Coronary artery (tissue), 2 donors: ENCODE measurements at regions not wholly inside any gene's neighbourhood (a gene's known extent, or its start where the extent isn't known, plus 50 kb on each side); places are given as distances from the start of the nearest gene placed in this dataset.

ENCODE experiments used
- DNase-seq: peaks from one replicate; pipeline ENCODE4 v3.0.0-alpha.2; 2017; ENCODE audit warnings: low spot score
- H3K27ac ChIP-seq, 2 donors: fragments of 200-600 bp; sonication (generic); one replicate each; pipeline ENCODE4 v1.5.1; 2016 to 2019
- H3K4me3 ChIP-seq: fragments of 200-600 bp; sonication (generic); 2 replicates; pipeline ENCODE4 v1.5.1; 2016; ENCODE audit warnings: mild to moderate bottlenecking, moderate library complexity
- TF ChIP-seq, protein P1 (sequence below): fragments of 200-600 bp; sonication (generic); IDR thresholded peaks from one replicate; pipeline ENCODE4 v1.5.1; 2019; ENCODE audit warnings: antibody characterized with exemption

DNA sequence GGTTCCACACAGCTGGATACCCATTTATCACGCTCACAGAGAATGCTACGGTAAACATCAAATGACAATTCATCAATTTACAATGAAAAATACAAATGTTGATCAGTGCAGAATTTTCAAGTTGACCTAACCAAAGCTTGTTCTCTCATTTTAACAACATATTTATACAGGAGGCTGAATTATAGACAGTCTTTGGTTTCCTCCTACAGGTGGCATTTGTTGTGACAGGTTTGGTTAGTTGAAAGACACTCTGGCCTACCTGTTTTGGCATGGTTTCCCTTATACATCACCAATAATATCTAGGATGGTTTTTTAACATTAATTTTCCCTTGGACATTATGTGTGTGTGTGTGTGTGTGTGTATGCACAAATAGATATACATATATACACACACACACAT, 642.5 kb upstream of the MMS22L start:
- Histone ChIP-seq H3K27ac (no peak overlapping the region), H3K4me3 (no peak overlapping the region)
- TF ChIP-seq, protein P1, sequence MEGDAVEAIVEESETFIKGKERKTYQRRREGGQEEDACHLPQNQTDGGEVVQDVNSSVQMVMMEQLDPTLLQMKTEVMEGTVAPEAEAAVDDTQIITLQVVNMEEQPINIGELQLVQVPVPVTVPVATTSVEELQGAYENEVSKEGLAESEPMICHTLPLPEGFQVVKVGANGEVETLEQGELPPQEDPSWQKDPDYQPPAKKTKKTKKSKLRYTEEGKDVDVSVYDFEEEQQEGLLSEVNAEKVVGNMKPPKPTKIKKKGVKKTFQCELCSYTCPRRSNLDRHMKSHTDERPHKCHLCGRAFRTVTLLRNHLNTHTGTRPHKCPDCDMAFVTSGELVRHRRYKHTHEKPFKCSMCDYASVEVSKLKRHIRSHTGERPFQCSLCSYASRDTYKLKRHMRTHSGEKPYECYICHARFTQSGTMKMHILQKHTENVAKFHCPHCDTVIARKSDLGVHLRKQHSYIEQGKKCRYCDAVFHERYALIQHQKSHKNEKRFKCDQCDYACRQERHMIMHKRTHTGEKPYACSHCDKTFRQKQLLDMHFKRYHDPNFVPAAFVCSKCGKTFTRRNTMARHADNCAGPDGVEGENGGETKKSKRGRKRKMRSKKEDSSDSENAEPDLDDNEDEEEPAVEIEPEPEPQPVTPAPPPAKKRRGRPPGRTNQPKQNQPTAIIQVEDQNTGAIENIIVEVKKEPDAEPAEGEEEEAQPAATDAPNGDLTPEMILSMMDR = no peak
- no peak for DNase-seq

DNA sequence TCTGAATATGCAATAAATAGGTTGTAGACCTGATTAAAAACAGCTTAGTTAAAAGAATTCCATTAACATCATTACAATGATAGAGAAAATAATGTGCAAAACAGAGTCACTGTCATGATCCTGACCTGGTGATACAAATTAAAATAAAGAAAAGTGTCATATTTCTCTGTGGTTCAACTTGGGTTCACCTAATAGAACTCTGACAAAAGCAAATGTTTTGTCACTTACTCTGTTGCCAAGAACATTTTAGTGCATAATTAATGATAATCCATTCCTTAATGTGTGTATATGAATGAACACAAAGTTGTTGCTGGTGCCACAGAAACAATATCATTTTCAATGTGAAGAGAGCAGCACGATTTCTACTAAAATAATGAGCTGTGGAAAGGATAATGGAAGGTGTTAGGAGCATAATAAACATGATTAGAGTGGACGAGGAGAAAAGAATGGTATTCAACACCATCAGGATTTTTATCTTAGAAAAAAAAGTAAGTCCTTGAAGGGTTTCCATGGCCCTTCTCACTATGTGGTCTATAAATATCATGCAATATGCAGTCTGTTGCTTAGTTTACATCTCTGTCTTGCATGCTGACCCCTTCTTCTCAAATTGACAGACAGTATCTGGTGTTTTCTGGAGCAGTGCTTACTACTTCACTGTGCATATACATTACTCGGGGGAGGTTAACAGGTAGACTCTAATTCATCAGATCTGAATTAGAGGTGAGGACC, 656.6 kb upstream of the MMS22L start:
- TF ChIP-seq, protein P1 = no peak

GRCh38 chr6:97947841-97948240, 664.8 kb upstream of the MMS22L start:
- no peak overlapping the region for H3K4me3 ChIP-seq
- no peak overlapping the region for H3K27ac ChIP-seq
- TF ChIP-seq, protein P1 = no peak
- no peak for DNase-seq

More for the DNA sequence above, 656.6 kb upstream of the MMS22L start:
- Histone ChIP-seq H3K27ac (no peak overlapping the region), H3K4me3 (no peak overlapping the region)
- no peak for DNase-seq

DNA sequence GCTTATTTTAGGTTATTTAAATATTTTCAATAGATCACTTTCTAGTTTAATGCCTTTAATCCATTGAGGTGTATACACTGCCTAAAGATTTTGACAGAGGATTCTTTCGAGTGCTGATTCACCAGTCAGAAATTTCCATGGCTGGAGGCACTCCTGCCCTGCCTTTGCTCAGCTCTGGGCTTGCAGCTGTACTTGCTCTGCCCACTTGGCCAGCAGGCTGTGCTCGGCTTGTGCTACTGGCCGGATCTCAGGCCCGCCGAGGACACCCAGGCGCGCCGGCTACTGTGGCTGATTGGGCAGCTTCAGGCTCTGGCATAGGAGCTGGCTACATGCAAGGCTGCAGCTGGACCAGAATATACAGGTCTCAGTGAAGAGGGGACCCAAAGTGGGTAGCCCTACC, 675.1 kb upstream of the MMS22L start:
- no peak for DNase-seq
- TF ChIP-seq, protein P1 = no peak
- no peak overlapping the region for H3K27ac ChIP-seq
- no peak overlapping the region for H3K4me3 ChIP-seq

- DNase-seq = no peak
- Histone ChIP-seq H3K27ac (no peak overlapping the region), H3K4me3 (no peak overlapping the region)
- TF ChIP-seq, protein P1 = no peak
Measured at GRCh38 chr6:97963193-97963592, 680.2 kb upstream of the MMS22L start.

DNA sequence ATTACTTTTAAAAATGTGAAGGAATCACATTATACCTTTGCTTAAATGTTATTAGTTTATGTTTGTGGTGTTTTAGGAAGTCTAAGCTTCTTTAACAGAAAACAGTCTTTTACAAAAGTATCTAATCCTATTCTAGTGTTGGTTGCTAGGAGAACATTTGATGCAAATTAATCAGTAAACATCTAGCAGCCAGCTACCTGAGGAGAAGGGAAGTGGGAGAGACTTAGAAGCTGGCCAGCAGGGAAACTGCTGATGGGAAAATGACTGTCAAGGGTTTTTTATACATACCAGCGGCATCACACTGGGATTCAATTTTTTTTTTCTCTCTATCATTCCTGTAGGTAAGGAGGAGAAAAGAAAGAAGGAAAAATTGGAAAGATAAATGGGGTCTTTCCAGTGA, 686.0 kb upstream of the MMS22L start:
- no peak overlapping the region for H3K4me3 ChIP-seq
- DNase-seq = no peak
- no peak overlapping the region for H3K27ac ChIP-seq
- TF ChIP-seq, protein P1 = no peak

DNA sequence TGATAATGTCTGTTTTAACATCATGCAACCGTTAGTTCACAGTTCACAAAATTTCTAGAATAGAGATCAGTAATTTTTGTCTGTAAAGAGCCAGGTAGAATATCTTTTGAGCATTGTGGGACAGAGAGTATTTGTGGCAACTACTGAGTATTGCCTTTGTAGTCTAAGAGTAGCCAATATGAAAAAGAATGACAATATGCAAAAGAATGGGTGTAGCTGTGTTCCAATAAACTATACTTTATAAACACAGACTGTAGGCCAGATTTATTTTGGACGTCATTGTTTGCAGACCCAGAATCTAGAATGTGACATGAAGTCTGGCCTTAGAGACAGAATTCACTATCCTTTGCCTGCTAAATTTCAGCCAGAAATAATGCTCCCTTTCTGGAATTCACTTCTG, 694.1 kb upstream of the MMS22L start:
- TF ChIP-seq, protein P1 = no peak
- Histone ChIP-seq H3K4me3 (no peak overlapping the region), H3K27ac (no peak overlapping the region)
- DNase-seq = no peak
